Panc1 (cell line): ENCODE measurements at regions not wholly inside any gene's neighbourhood (a gene's known extent, or its start where the extent isn't known, plus 50 kb on each side); places are given as distances from the start of the nearest gene placed in this dataset.

Source experiments
- ATAC-seq: fragments of 200-7000 bp; cut with Tn5 transposase; 2 replicates; pipeline ENCODE4 v1.9.1; 2020; ENCODE audit warnings: mild to moderate bottlenecking, moderate library complexity
- BruUV-seq: library from RNA; stranded (reverse); fragments of 400-500 nt; replicated peaks from 2 replicates; lab custom pipeline; 2021; lab: Mats Ljungman, UMichigan
- CTCF ChIA-PET: fragments of 300-600 bp; sonication (Branson Sonifier 250); formaldehyde crosslinking; loops from one replicate; lab custom pipeline; 2022; ENCODE audit warnings: antibody characterized with exemption; lab: Charles Lee
- POLR2A ChIA-PET: fragments of 300-600 bp; sonication (Branson Sonifier 250); formaldehyde crosslinking; loops from one replicate; lab custom pipeline; 2022; ENCODE audit warnings: antibody characterized with exemption; lab: Charles Lee
- DNase-seq: peaks from one replicate; pipeline ENCODE4 v3.0.0-alpha.2; 2010; ENCODE audit warnings: low read depth, low spot score
- H3K27ac ChIP-seq: 2 replicates; pipeline ENCODE4 v1.5.1; 2011; ENCODE audit warnings: mild to moderate bottlenecking, low read length, inconsistent platforms
- H3K27me3 ChIP-seq: fragments of 200-500 bp; sonication (Bioruptor generic); 2 replicates; pipeline ENCODE4 v1.6.0; 2014; ENCODE audit warnings: low read length, inconsistent platforms; ENCODE audit not compliant: control insufficient read depth, insufficient read depth
- H3K36me3 ChIP-seq: fragments of 200-500 bp; sonication (Bioruptor generic); 2 replicates; pipeline ENCODE4 v1.5.1; 2014; ENCODE audit warnings: inconsistent platforms, mild to moderate bottlenecking, low read length, moderate library complexity; ENCODE audit not compliant: control insufficient read depth, insufficient read depth
- H3K4me1 ChIP-seq: 2 replicates; pipeline ENCODE4 v1.5.1; 2011; ENCODE audit warnings: inconsistent platforms, mild to moderate bottlenecking, low read length, moderate library complexity; ENCODE audit not compliant: control insufficient read depth, insufficient read depth
- H3K4me3 ChIP-seq, 2 experiments: 2 replicates each; pipeline ENCODE4 v1.5.1; 2011 to 2012; ENCODE audit warnings: low read depth in 2 of 2, low read length in 2 of 2, mild to moderate bottlenecking in 2 of 2, inconsistent platforms in 1 of 2, moderate library complexity in 1 of 2
- H3K9me3 ChIP-seq: fragments of 200-500 bp; sonication (Bioruptor generic); 2 replicates; pipeline ENCODE4 v1.5.1; 2014; ENCODE audit warnings: low read depth, mild to moderate bottlenecking, inconsistent platforms, low read length, moderate library complexity; ENCODE audit not compliant: control insufficient read depth, insufficient read depth
- POLR2AphosphoS5 ChIP-seq: IDR thresholded peaks from 2 replicates; pipeline ENCODE4 v1.6.1; 2012; ENCODE audit warnings: mild to moderate bottlenecking, low read depth, low read length, moderate library complexity
- SIN3A ChIP-seq: IDR thresholded peaks from 2 replicates; pipeline ENCODE4 v1.6.1; 2012; ENCODE audit warnings: low read depth, mild to moderate bottlenecking, low read length, moderate library complexity, borderline replicate concordance; ENCODE audit not compliant: insufficient read depth
- TCF7L2 ChIP-seq: IDR thresholded peaks from 2 replicates; pipeline ENCODE4 v1.6.1; 2011; ENCODE audit warnings: mild to moderate bottlenecking, low read depth, low read length, inconsistent platforms
- in situ Hi-C: cut with HindIII; loops from 2 replicates; pipeline ENCODE4 v1.10.0; 2016; ENCODE audit warnings: low sequenced_read_pairs, low pct_unique_long_range_greater_than_20kb
- intact Hi-C: fragments of 100-400 bp; cut with micrococcal nuclease; formaldehyde crosslinking; loops from one replicate; pipeline ENCODE4 v1.10.0; 2022; ENCODE audit not compliant: unreplicated experiment
- TF ChIP-seq, protein P1 (sequence below): fragments of 450-650 bp; IDR thresholded peaks from 2 replicates; pipeline ENCODE4 v1.5.1; 2017; ENCODE audit warnings: mild to moderate bottlenecking
- TF ChIP-seq, protein P2 (sequence below), 2 experiments: IDR thresholded peaks; 2 replicates each; pipeline ENCODE4 v1.6.1; 2011 to 2012; ENCODE audit warnings: low read depth in 2 of 2, control low read depth in 1 of 2, low read length in 1 of 2, mild to moderate bottlenecking in 1 of 2, moderate library complexity in 1 of 2; ENCODE audit not compliant: insufficient read depth in 1 of 2

DNA sequence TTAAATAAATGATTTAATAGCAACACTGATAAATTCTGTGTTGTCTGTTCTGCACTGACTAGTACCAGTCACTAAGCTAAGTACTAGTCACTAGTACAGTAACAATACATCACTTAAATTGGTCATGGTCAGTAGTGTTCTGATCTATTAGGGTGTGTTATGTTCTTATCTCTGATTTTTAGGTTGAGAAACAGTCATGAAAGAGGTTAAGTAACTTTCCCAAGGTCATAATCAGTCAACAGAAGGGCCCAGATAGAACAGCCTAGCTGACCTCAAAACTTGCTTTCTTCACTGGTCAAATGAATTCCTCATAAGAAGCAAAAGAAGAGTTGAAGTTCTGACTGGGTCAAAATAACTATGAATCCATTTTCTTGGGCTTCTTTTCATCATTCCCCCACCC lies 1492.7 kb downstream of the MAT2B start:
- BruUV-seq: no TSS peak
- POLR2A ChIA-PET: no interaction called here

DNA sequence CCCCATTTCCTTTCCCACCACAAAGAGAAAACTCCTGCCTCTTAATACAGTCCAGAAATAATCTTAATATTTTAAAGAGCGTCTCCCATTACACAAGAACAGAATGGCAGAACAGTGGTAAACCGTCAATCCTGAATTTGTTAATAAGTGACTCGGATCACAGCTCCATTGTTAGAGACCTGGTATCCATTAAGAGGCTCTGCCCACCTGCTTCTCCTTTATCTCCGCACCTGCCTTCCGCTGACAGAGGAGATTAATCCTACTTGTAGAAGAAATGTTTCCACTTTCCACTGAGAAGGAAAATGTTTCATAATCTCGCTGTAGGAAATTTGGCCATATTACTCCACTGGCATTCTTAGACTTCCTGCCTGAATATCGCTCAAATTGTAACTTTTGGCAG lies 1493.2 kb downstream of the MAT2B start:
- DNase-seq (no peak), ATAC-seq (no peak)
- in situ Hi-C loops: no loop called here
- intact Hi-C loops: no loop called here
- CTCF ChIA-PET: interaction anchor here (0.7 kb wide), 1 partner anchor 259 kb away, joined by 4 read pairs; no protein-coding TSS in a partner anchor
- POLR2A ChIA-PET: no interaction called here
- H3K9me3 ChIP-seq: no peaks in the 10 kb centered on the region
- no peaks in the 10 kb centered on the region for H3K27me3 ChIP-seq
- BruUV-seq: no TSS peak
- H3K36me3 ChIP-seq: no peaks in the 10 kb centered on the region
- no peak overlapping the region for H3K4me3 ChIP-seq
- no peak overlapping the region for H3K27ac ChIP-seq
- H3K4me1 ChIP-seq: no peaks in the 10 kb centered on the region
- no peak for TF ChIP-seq POLR2AphosphoS5
- TF ChIP-seq, protein P1, sequence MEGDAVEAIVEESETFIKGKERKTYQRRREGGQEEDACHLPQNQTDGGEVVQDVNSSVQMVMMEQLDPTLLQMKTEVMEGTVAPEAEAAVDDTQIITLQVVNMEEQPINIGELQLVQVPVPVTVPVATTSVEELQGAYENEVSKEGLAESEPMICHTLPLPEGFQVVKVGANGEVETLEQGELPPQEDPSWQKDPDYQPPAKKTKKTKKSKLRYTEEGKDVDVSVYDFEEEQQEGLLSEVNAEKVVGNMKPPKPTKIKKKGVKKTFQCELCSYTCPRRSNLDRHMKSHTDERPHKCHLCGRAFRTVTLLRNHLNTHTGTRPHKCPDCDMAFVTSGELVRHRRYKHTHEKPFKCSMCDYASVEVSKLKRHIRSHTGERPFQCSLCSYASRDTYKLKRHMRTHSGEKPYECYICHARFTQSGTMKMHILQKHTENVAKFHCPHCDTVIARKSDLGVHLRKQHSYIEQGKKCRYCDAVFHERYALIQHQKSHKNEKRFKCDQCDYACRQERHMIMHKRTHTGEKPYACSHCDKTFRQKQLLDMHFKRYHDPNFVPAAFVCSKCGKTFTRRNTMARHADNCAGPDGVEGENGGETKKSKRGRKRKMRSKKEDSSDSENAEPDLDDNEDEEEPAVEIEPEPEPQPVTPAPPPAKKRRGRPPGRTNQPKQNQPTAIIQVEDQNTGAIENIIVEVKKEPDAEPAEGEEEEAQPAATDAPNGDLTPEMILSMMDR: no peak
- no peak for TF ChIP-seq TCF7L2
- TF ChIP-seq, protein P2, sequence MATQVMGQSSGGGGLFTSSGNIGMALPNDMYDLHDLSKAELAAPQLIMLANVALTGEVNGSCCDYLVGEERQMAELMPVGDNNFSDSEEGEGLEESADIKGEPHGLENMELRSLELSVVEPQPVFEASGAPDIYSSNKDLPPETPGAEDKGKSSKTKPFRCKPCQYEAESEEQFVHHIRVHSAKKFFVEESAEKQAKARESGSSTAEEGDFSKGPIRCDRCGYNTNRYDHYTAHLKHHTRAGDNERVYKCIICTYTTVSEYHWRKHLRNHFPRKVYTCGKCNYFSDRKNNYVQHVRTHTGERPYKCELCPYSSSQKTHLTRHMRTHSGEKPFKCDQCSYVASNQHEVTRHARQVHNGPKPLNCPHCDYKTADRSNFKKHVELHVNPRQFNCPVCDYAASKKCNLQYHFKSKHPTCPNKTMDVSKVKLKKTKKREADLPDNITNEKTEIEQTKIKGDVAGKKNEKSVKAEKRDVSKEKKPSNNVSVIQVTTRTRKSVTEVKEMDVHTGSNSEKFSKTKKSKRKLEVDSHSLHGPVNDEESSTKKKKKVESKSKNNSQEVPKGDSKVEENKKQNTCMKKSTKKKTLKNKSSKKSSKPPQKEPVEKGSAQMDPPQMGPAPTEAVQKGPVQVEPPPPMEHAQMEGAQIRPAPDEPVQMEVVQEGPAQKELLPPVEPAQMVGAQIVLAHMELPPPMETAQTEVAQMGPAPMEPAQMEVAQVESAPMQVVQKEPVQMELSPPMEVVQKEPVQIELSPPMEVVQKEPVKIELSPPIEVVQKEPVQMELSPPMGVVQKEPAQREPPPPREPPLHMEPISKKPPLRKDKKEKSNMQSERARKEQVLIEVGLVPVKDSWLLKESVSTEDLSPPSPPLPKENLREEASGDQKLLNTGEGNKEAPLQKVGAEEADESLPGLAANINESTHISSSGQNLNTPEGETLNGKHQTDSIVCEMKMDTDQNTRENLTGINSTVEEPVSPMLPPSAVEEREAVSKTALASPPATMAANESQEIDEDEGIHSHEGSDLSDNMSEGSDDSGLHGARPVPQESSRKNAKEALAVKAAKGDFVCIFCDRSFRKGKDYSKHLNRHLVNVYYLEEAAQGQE (IDR thresholded peaks at IDR 0.05; ENCODE audit: insufficient read depth in 1 of 2, low read depth in 2 of 2, low read length in 1 of 2): no peak
- TF ChIP-seq SIN3A: no peak

More for the DNA sequence above, 1492.7 kb downstream of the MAT2B start:
- H3K9me3 ChIP-seq: no peaks in the 10 kb centered on the region
- intact Hi-C loops (no loop called here), in situ Hi-C loops (no loop called here)
- no peaks in the 10 kb centered on the region for H3K27me3 ChIP-seq
- no peaks in the 10 kb centered on the region for H3K36me3 ChIP-seq
- ATAC-seq: no peak
- TF ChIP-seq TCF7L2: no peak
- no peak for TF ChIP-seq POLR2AphosphoS5
- TF ChIP-seq, protein P1: no peak
- TF ChIP-seq SIN3A: no peak
- no peak for DNase-seq
- CTCF ChIA-PET: interaction anchor here (0.7 kb wide), 1 partner anchor 260 kb away, joined by 4 read pairs; no protein-coding TSS in a partner anchor
- no peak overlapping the region for H3K27ac ChIP-seq
- no peaks in the 10 kb centered on the region for H3K4me1 ChIP-seq
- no peak overlapping the region for H3K4me3 ChIP-seq
